HEK293T (cell line): ENCODE measurements at regions not wholly inside any gene's neighbourhood (a gene's known extent, or its start where the extent isn't known, plus 50 kb on each side); places are given as distances from the start of the nearest gene placed in this dataset.

ENCODE experiments used
- CTCF ChIA-PET: fragments of 350-600 bp; formaldehyde crosslinking; extraction: SDS; loops from one replicate; lab custom pipeline; 2021; ENCODE audit warnings: antibody characterized with exemption, inconsistent platforms; lab: Yijun Ruan, JAX
- POLR2A ChIA-PET: fragments of 350-600 bp; formaldehyde crosslinking; extraction: SDS; loops from one replicate; lab custom pipeline; 2020; ENCODE audit warnings: antibody characterized with exemption, inconsistent platforms; lab: Yijun Ruan, JAX
- DNase-seq: peaks from one replicate; pipeline ENCODE4 v3.0.0; 2012; ENCODE audit warnings: mixed read lengths; ENCODE audit errors: extremely low spot score
- ARNT ChIP-seq: fragments of 450-650 bp; IDR thresholded peaks from 2 replicates; pipeline ENCODE4 v1.6.1; 2017; ENCODE audit warnings: mild to moderate bottlenecking
- BHLHE40 ChIP-seq: fragments of 450-650 bp; IDR thresholded peaks from 2 replicates; pipeline ENCODE4 v1.6.1; 2016; ENCODE audit warnings: mild to moderate bottlenecking, moderate library complexity, borderline replicate concordance
- CTBP1 ChIP-seq: fragments of 450-650 bp; IDR thresholded peaks from 2 replicates; pipeline ENCODE4 v1.6.1; 2016; ENCODE audit warnings: borderline replicate concordance
- ELF4 ChIP-seq: fragments of 450-650 bp; IDR thresholded peaks from 2 replicates; pipeline ENCODE4 v1.6.1; 2017; ENCODE audit warnings: antibody characterized with exemption
- FOXA1 ChIP-seq: fragments of 450-650 bp; IDR thresholded peaks from 2 replicates; pipeline ENCODE4 v1.6.1; 2016; ENCODE audit warnings: mild to moderate bottlenecking
- FOXK2 ChIP-seq: fragments of 450-650 bp; IDR thresholded peaks from 2 replicates; pipeline ENCODE4 v1.6.1; 2016; ENCODE audit warnings: mild to moderate bottlenecking
- FOXM1 ChIP-seq: fragments of 450-650 bp; IDR thresholded peaks from 2 replicates; pipeline ENCODE4 v1.6.1; 2017; ENCODE audit warnings: mild to moderate bottlenecking, borderline replicate concordance
- HDGF ChIP-seq: fragments of 450-650 bp; IDR thresholded peaks from 2 replicates; pipeline ENCODE4 v1.6.1; 2017; ENCODE audit warnings: antibody characterized with exemption, borderline replicate concordance
- L3MBTL2 ChIP-seq: fragments of 450-650 bp; conservative IDR thresholded peaks from 2 replicates; pipeline ENCODE4 v1.6.1; 2016; ENCODE audit warnings: mild to moderate bottlenecking
- LEF1 ChIP-seq: fragments of 450-650 bp; IDR thresholded peaks from 2 replicates; pipeline ENCODE4 v1.6.1; 2017; ENCODE audit warnings: mild to moderate bottlenecking, borderline replicate concordance
- NFRKB ChIP-seq: fragments of 450-650 bp; IDR thresholded peaks from 2 replicates; pipeline ENCODE4 v1.6.1; 2016; ENCODE audit warnings: mild to moderate bottlenecking, moderate library complexity
- SP1 ChIP-seq: fragments of 450-650 bp; IDR thresholded peaks from 2 replicates; pipeline ENCODE4 v1.6.1; 2017
- SUZ12 ChIP-seq: fragments of 450-650 bp; IDR thresholded peaks from 2 replicates; pipeline ENCODE4 v1.6.1; 2016; ENCODE audit warnings: mild to moderate bottlenecking
- TARDBP ChIP-seq: fragments of 450-650 bp; IDR thresholded peaks from 2 replicates; pipeline ENCODE4 v1.6.1; 2016
- ZNF384 ChIP-seq: fragments of 450-650 bp; IDR thresholded peaks from 2 replicates; pipeline ENCODE4 v1.6.1; 2016
- TF ChIP-seq, protein P1 (sequence below): fragments of 450-650 bp; IDR thresholded peaks from 2 replicates; pipeline ENCODE4 v1.6.1; 2016

DNA sequence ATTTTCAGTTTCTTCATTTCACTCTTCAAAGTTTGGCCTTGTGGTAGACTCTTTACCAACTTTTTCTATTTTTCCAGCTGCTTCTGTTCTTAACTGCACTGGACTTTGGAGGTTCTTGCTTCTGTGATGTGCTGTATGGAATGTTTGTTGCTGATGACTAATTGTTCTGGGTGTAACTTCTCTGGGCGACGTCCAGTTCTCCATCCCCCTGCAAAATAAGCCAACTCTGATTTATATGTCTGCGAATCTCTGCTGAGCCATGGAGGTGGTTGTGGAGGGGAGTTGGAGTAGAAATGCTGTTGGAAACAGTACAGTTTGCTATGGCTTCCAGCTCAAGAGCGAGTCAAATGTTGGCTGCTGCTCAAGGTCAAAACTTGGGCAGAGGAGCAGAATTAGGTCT lies 113.9 kb upstream of the DYRK2 start:
- CTCF ChIA-PET, result no interaction called here
- POLR2A ChIA-PET, result no interaction called here
- DNase-seq, result no peak
- no peak for TF ChIP-seq BHLHE40
- no peak for TF ChIP-seq LEF1
- TF ChIP-seq NFRKB, result no peak
- no peak for TF ChIP-seq ARNT
- no peak for TF ChIP-seq L3MBTL2
- TF ChIP-seq SUZ12, result no peak
- TF ChIP-seq ZNF384, result no peak
- TF ChIP-seq FOXK2, result no peak
- no peak for TF ChIP-seq FOXA1
- TF ChIP-seq HDGF, result no peak
- TF ChIP-seq ELF4, result no peak
- TF ChIP-seq SP1, result no peak

DNA sequence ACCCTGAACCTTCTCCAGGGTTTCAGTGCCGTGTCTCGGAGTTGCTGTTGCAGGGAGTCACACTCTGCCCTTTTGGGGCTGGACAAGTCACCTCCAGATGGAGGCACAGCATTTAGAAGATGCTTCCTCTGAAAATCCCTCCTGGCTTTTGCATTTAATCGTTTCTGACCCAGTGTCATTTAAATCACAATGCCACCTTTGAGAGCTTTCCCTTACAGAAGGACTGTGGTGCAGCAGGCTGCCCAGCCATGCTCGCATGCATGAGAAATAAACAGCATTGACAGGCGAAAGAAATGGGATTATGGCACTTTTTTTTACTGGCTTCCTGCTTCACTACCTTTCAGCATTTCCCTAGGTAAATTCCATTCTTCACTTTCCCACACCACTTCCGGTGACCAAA lies 113.4 kb upstream of the DYRK2 start:
- CTCF ChIA-PET, result no interaction called here
- TF ChIP-seq FOXM1 (no peak), L3MBTL2 (no peak), ZNF384 (no peak), TARDBP (no peak), FOXK2 (no peak), NFRKB (no peak), LEF1 (no peak), SP1 (no peak)
- no peak for DNase-seq
- POLR2A ChIA-PET, result no interaction called here

GRCh38 chr12:67535971-67536370 lies 112.6 kb upstream of the DYRK2 start:
- TF ChIP-seq, protein P1, sequence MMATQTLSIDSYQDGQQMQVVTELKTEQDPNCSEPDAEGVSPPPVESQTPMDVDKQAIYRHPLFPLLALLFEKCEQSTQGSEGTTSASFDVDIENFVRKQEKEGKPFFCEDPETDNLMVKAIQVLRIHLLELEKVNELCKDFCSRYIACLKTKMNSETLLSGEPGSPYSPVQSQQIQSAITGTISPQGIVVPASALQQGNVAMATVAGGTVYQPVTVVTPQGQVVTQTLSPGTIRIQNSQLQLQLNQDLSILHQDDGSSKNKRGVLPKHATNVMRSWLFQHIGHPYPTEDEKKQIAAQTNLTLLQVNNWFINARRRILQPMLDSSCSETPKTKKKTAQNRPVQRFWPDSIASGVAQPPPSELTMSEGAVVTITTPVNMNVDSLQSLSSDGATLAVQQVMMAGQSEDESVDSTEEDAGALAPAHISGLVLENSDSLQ, result no peak
- TF ChIP-seq FOXA1 (no peak), ARNT (no peak), CTBP1 (no peak), ELF4 (no peak), SUZ12 (no peak), FOXM1 (no peak), LEF1 (no peak), HDGF (no peak), BHLHE40 (no peak), ZNF384 (no peak), L3MBTL2 (no peak), SP1 (no peak), FOXK2 (no peak), NFRKB (no peak), TARDBP (no peak)
- POLR2A ChIA-PET, result no interaction called here
- CTCF ChIA-PET, result no interaction called here
- DNase-seq, result no peak

- TF ChIP-seq L3MBTL2, result no peak
- no peak for TF ChIP-seq CTBP1
- no peak for TF ChIP-seq ELF4
- TF ChIP-seq TARDBP, result no peak
- no peak for TF ChIP-seq BHLHE40
- TF ChIP-seq, protein P1, result no peak
- TF ChIP-seq FOXM1, result no peak
- POLR2A ChIA-PET, result no interaction called here
- CTCF ChIA-PET, result no interaction called here
- no peak for DNase-seq
These were observed 109.2 kb upstream of the DYRK2 start for GRCh38 chr12:67539329-67539728.

GRCh38 chr12:67539946-67540345 lies 108.6 kb upstream of the DYRK2 start:
- CTCF ChIA-PET, result no interaction called here
- no peak for TF ChIP-seq FOXM1
- no peak for TF ChIP-seq NFRKB
- no peak for TF ChIP-seq TARDBP
- no peak for TF ChIP-seq L3MBTL2
- no peak for TF ChIP-seq ELF4
- no peak for TF ChIP-seq BHLHE40
- TF ChIP-seq, protein P1, result no peak
- no peak for TF ChIP-seq ZNF384
- TF ChIP-seq CTBP1, result no peak
- TF ChIP-seq SP1, result no peak
- TF ChIP-seq SUZ12, result no peak
- no peak for TF ChIP-seq HDGF
- TF ChIP-seq FOXA1, result no peak
- TF ChIP-seq FOXK2, result no peak
- no peak for TF ChIP-seq LEF1
- POLR2A ChIA-PET, result no interaction called here
- DNase-seq, result no peak

- POLR2A ChIA-PET, result no interaction called here
These were observed 107.5 kb upstream of the DYRK2 start for GRCh38 chr12:67540920-67541624.

GRCh38 chr12:67541625-67541991 lies 106.9 kb upstream of the DYRK2 start:
- CTCF ChIA-PET, result no interaction called here
- no peak for DNase-seq
- POLR2A ChIA-PET, result no interaction called here
- no peak for TF ChIP-seq ELF4

More at GRCh38 chr12:67540920-67541624, 107.5 kb upstream of the DYRK2 start:
- no peak for TF ChIP-seq ZNF384
- DNase-seq, result no peak
- CTCF ChIA-PET, result no interaction called here
